ENCODE measurements at regions not wholly inside any gene's neighbourhood (a gene's known extent, or its start where the extent isn't known, plus 50 kb on each side); places are given as distances from the start of the nearest gene placed in this dataset.
"Not testable (repeated sequence)": the region's sequence is repeated elsewhere in the genome, so short reads cannot be mapped to it uniquely, and the experiment has no call there.

DNA sequence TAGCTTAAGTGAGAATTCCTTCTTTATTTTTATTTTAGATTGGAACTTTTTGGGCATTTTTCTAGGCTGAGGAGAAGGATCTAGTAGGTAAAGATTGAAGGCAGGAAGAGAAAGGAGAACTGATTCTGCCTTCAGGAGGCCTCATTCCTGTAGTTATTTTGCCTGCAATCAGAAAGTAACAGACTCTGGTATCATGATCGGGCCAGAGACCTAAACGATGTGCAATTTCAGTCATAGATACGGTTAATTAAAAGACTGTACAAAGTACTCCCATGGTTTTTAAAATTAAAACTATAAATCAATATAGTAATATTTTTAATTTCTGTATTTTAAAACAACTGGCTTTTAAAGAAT, 54.7 kb upstream of the NOTCH2NLA start:
- H3K9me3 ChIP-seq; H3K4me1 ChIP-seq (ENCODE audit: low read depth); H3K4me3 ChIP-seq; ATAC-seq; DNase-seq; H3K36me3 ChIP-seq (ENCODE audit: low read depth); intact Hi-C loops (cut with DNase I, micrococcal nuclease): not testable (repeated sequence)

DNA sequence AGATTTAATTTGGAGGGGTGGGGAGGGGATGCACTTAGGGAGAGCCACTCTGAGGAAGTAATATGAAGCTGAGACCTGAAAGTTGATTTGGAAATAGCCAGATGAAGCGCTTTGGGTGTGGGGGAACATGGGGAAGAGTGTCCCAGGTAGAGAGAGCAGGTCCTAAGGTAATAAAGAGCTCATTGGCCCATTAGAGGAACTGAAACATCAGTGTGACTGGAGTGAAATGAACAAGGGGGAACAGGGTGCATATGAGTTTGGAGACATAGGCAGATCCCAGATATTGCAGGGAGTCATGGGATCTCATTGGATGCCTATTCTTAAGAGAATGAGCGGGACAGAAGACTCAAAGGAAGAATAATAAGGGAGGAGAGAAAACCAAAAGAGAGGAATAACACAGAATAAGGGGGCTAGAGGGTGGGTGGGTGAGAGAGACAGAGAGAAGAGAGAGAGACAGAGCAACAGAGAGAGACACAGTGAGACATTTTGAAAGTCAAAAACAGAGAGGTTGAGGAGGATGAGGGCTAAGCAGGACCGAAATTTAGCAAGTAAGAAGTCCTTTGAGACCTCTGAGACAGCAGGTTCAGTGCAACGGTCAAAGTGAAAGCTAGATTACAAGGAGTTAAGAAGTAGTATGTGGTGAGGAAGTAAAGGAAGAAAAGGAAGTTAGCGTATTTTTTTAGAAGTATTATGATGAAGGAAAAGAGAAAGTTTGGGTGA, 54.1 kb upstream of the NOTCH2NLA start:
- H3K36me3 ChIP-seq (ENCODE audit: low read depth); DNase-seq; H3K4me3 ChIP-seq; H3K4me1 ChIP-seq (ENCODE audit: low read depth); intact Hi-C loops (cut with DNase I, micrococcal nuclease); H3K9me3 ChIP-seq: not testable (repeated sequence)
- ATAC-seq = peak; percentile 57

DNA sequence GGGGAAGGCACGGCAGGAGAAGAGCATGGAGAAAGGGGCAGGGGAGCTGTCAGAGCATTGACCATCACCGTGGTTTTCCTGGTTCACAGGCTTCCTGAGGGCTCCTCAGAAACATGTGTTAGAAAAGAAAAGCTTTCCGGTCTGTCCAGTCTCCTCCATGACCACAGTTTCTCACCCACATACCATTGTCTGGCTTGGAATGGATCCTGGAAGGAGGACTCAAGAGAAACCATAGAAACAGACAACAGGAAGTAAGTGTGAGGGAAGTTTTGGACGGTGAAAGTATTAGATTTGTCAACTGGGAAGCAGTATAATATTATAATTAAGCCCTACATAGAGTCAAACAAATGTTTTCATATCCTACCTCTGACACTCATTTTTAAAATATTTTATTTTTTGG, 52.7 kb upstream of the NOTCH2NLA start:
- intact Hi-C loops (cut with DNase I, micrococcal nuclease); ATAC-seq; H3K4me1 ChIP-seq (ENCODE audit: low read depth); H3K36me3 ChIP-seq (ENCODE audit: low read depth); H3K9me3 ChIP-seq; DNase-seq; H3K4me3 ChIP-seq: not testable (repeated sequence)

DNA sequence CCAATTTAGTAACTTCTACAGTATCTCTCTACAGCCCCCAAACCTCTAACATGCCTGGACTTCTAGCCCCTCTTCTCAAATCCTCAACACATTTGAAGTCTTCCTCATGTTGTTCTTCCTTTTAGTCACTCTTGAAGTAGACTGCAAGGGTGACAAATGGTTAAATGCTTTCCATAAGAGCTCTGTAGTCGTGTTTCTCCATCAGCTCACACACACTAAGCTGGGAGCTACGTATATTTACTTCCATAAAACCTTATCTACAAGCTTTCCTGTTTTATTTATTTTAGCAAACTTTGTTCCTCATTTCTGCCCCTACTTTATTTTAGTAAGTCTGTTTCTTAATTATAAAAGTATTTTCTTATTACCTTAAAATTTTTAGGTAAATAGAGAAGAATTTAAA, 49.9 kb upstream of the NOTCH2NLA start:
- intact Hi-C loops (cut with DNase I, micrococcal nuclease); DNase-seq; H3K4me3 ChIP-seq; H3K9me3 ChIP-seq; H3K36me3 ChIP-seq (ENCODE audit: low read depth); H3K4me1 ChIP-seq (ENCODE audit: low read depth): not testable (repeated sequence)
- peak; percentile 69 for ATAC-seq
